ENCODE measurements at regions not wholly inside any gene's neighbourhood (a gene's known extent, or its start where the extent isn't known, plus 50 kb on each side); places are given as distances from the start of the nearest gene placed in this dataset.
A peak's percentile ranks its signal among the peaks of the same experiment; 100 is the strongest.
"Not testable (repeated sequence)": the region's sequence is repeated elsewhere in the genome, so short reads cannot be mapped to it uniquely, and the experiment has no call there.

GRCh38 chr20:53800418-53800817 is 206.8 kb upstream of the ZNF217 start:
- no peak for DNase-seq (ENCODE audit: low spot score)

GRCh38 chr20:53797085-53797484 is 203.4 kb upstream of the ZNF217 start:
- DNase-seq (ENCODE audit: low spot score) = no peak

- peak; percentile 54 for DNase-seq (ENCODE audit: low spot score)
These were observed 201.5 kb upstream of the ZNF217 start for GRCh38 chr20:53795170-53795569.

DNA sequence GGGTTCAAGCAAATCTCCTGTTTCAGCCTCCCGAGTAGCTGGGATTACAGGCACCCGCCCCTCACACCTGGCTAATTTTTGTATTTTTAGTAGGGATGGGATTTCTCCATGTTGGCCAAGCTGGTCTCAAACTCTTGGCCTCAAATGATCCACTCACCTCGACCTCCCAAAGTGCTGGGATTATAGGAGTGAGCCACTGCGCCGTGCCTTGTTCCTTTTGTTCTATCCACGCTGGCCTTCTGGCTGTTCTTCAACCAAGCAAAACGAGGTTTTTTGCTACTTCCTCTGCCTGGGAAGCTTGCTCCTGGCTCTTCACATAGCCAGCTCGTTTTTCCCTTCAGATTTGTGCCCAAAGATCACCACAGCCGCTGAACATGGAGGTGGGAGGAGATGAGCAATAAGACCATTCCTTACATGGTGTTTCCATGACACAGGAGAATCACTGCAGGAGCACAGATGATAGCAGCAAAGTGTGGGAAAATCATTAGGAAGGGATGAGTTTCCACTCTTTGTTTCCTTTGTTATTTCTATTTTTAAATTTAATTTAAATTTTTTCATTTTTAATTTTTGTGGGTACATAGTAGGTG is 201.0 kb upstream of the ZNF217 start:
- no peak for DNase-seq (ENCODE audit: low spot score)

- DNase-seq (ENCODE audit: low spot score) = no peak
These were observed 200.2 kb upstream of the ZNF217 start for GRCh38 chr20:53793783-53794383.

DNA sequence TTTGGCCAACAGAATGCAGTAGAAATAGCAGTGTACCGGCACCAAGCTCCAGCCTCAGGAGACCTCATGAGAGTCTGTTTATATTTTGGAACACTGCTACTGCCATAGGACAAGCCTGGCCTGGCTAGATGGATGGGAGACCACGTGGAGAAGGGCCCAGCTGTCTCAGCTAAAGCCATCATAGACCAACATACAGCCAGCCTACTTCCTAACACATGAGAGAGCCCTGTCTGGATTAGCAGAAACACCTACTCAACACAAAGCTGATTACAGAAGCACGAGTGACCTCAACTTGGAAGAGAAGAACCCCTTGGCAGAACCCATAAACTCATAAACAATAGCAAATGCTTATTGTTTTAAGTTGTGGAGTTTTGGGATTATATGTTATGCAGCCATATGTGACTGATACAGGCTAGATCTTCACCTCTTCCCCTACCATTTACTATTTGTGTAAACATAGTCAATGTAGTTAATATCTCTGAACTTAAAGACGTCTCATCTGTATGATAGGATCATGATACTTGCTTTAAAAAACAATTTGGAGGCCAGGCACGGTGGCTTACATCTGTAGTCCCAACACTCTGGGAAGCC is 199.4 kb upstream of the ZNF217 start:
- no peak for DNase-seq (ENCODE audit: low spot score)

DNA sequence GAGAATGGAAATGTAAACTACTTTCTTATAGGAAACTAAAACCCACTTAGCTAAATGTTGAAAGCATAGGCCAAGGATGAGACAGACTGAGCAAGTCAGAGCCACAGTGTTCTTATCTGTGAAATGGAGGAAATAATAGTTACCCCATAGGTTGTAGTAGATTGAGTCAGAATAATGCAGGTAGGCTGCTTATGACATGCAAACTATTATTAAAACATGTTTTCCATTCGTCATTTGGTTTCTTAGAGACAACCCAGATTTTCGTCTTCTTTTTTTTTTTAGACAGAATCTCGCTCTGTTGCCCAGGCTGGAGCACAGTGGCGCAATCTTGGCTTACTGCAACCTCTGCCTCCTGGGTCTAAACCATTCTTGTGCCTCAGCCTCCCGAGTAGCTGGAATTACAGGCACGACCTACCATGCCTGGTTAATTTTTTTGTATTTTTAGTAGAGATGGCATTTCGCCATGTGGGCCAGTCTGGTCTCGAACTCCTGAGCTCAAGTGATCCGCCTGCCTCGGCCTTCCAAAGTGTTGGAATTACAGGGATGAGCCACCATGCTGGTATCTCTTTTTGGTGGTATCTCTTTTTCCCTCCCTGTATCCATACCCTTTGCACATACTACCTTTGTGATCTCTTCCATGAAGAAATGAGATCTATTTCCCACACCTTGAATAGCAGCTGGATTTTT is 196.5 kb upstream of the ZNF217 start:
- DNase-seq (ENCODE audit: low spot score) = no peak

DNA sequence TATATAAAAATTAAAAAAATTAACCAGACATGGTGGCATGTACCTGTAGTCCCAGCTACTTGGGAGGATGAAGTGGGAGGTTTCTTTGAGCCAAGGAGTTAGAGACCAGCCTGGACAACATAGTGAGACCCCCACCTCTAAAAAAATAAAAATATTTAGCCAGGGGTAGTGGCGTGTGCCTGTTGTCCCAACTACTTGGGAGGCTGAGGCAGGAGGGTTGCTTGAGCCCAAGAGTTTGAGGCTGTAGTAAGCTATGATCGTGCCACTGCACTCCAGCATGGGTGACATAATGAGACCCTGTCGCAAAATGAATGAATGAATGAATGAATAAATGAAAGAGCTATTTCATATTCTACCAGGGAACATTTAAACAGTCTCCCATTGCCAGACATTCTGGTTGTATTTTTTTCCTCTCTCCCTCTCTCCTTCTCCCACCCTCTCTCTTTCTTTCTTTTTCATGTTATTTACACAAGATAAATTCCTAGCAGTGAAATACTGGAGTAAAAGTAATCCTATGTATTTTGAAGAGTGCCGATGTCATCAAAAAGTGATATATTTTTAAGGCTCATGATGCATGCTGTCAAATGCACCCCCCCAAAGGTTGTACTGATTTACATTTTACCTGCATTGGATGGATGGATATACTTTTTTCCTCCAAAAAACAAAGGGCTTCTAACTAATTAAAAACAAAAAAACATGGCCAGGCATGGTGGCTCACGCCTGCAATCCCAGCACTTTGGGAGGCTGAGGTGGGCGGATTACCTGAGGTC is 194.8 kb upstream of the ZNF217 start:
- no peak for DNase-seq (ENCODE audit: low spot score)

GRCh38 chr20:53787491-53787931 is 193.9 kb upstream of the ZNF217 start:
- not testable (repeated sequence) for DNase-seq (ENCODE audit: low spot score)

- DNase-seq (ENCODE audit: low spot score) = no peak
These were observed 193.0 kb upstream of the ZNF217 start for GRCh38 chr20:53786445-53787267.

- DNase-seq (ENCODE audit: low spot score) = peak; percentile 33
These were observed 192.4 kb upstream of the ZNF217 start for GRCh38 chr20:53786071-53786444.

- DNase-seq (ENCODE audit: low spot score) = no peak
These were observed 191.7 kb upstream of the ZNF217 start for GRCh38 chr20:53785320-53785719.

DNA sequence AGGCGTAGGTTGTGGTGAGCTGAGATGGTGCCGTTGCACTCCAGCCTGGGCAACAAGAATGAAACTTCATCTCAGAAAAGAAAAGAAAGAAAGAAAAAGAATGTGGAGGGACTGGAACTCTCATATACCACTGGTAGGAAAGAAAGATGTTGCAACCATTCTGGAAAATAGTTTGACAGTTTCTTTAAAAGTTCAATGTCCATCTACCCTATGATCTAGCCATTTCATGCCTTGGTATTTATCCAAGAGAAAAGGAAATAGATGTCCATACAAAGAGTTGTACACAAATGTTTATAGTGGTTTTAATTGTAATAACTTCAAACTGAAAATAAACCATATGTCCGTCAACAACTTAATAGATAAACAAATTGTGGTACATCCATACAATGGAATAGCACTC is 190.1 kb upstream of the ZNF217 start:
- no peak for DNase-seq (ENCODE audit: low spot score)

GRCh38 chr20:53782612-53783246 is 189.1 kb upstream of the ZNF217 start:
- no peak for DNase-seq (ENCODE audit: low spot score)

GRCh38 chr20:53779822-53780221 is 186.2 kb upstream of the ZNF217 start:
- DNase-seq (ENCODE audit: low spot score) = no peak

GRCh38 chr20:53778736-53779135 is 185.1 kb upstream of the ZNF217 start:
- DNase-seq (ENCODE audit: low spot score) = no peak

GRCh38 chr20:53778041-53778516 is 184.4 kb upstream of the ZNF217 start:
- DNase-seq (ENCODE audit: low spot score) = no peak

DNA sequence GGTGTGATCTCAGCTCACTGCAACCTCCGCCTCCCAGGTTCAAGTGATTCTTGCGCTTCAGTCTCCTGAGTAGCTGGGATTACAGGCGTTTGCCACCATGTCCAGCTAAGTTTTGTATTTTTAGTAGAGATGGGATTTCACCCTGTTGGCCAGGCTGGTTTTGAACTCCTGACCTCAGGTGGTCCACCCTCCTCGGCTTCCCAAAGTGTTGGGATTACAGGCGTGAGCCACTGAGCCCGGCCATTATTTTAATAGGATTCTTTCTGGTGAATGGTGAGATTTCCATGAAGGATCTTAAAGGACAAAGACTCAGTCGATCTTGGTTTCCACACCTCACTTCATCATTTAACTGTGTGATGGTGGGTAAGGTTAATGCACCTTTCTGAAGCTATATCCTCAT is 183.8 kb upstream of the ZNF217 start:
- not testable (repeated sequence) for DNase-seq (ENCODE audit: low spot score)

GRCh38 chr20:53776858-53777257 is 183.2 kb upstream of the ZNF217 start:
- no peak for DNase-seq (ENCODE audit: low spot score)

DNA sequence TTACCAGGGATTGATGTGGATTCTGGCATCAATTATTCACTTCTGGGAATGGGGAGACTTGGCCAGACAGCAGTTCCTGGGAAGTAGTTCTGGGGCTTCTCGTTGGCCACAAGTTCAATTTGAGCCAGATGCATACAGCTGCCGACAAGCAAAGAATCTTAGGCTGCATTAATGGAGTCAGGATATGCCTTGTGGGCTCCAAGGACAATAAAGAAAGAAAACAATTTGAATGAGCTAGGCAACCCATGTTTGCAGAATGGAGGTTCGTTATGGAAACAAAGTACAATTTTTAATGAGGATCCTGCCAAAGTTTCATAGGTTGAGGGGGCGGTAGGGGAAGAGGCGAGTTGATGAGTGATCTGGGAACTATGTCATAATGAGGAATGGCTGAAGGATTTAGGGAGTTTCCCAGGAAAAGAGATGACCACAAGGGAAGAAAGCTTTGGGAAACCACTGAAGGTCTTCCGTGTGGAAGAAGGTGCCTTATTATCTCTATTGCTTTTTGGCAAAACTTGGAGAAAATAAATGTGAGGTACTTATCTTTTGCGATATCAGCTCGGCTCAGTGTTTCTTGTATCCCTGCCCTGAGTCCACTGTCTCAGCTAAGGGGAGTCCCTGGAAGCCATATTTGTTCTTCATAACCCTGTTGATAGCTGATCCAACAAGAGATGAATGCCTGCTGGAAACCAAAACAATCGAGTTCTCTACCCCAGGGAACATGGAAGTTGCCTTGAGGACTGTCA is 181.0 kb upstream of the ZNF217 start:
- peak; percentile 96 for DNase-seq (ENCODE audit: low spot score)
